ENCODE measurements at regions not wholly inside any gene's neighbourhood (a gene's known extent, or its start where the extent isn't known, plus 50 kb on each side); places are given as distances from the start of the nearest gene placed in this dataset.

GRCh38 chr7:63233881-63234280, 764.8 kb upstream of the ZNF722 start:
- TF ChIP-seq CTCF (conservative IDR thresholded peaks at IDR 0.05; ENCODE audit: low read depth in 2 of 2) (no peak), JUNB (IDR thresholded peaks at IDR 0.05; ENCODE audit: unreplicated experiment) (no peak), EZH2phosphoT487 (IDR thresholded peaks at IDR 0.05; ENCODE audit: unreplicated experiment) (no peak), POLR2AphosphoS5 (IDR thresholded peaks at IDR 0.05; ENCODE audit: low read depth) (no peak), REST (IDR thresholded peaks at IDR 0.05; ENCODE audit: unreplicated experiment) (no peak)
